ENCODE measurements at regions not wholly inside any gene's neighbourhood (a gene's known extent, or its start where the extent isn't known, plus 50 kb on each side); places are given as distances from the start of the nearest gene placed in this dataset.
A peak's percentile ranks its signal among the peaks of the same experiment; 100 is the strongest.
"Not testable (repeated sequence)": the region's sequence is repeated elsewhere in the genome, so short reads cannot be mapped to it uniquely, and the experiment has no call there.

DNA sequence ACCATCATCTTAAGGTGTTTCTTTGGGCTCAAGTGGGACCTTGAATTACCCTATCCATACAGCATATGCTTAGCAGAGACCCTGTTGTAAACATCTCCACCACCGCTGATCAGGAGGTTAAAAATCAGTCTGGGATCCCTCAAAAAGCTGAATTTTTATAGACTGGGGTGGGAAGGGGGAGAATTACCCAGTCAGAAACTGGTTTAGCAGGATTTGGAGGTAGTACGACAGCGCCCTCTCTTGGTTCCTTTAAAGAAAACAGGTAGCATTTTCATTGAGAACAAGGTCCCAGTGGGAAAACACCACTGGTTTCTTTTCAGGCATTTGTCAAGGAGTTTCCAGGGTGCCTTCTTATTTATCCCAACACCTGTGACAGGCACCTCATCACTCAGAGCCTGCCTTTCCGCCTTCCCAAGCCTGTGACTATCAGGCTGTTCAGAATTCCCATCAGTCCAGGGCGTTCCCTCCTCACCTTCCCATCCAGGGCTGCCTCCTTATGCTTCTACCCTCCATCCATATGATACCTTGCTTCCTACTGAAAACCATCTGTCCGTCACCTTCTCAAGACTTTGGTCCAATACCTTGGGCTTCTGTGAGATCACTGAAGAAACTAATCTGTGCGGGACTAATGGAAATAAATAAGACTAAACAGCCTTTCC lies 203.8 kb upstream of the RAI14 start:
- no peak for DNase-seq

DNA sequence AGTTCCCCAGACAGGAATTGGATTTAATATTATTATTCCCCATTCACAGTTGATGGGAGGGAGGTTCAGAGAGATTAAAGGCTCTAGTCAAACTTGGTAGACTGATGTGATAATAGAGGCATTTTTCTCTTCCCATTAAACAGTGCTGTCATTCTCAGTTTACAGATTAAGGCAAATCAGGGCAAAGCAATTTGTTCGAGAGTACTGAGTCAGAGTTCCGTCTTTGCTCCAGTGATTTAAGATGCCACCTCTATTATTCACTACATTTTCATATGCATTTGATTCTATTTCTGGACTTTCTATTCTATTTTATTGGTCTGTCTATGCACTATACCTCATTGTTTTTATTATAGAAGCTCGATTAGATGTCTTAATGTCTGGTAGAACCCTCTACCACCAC lies 201.0 kb upstream of the RAI14 start:
- DNase-seq = no peak

DNA sequence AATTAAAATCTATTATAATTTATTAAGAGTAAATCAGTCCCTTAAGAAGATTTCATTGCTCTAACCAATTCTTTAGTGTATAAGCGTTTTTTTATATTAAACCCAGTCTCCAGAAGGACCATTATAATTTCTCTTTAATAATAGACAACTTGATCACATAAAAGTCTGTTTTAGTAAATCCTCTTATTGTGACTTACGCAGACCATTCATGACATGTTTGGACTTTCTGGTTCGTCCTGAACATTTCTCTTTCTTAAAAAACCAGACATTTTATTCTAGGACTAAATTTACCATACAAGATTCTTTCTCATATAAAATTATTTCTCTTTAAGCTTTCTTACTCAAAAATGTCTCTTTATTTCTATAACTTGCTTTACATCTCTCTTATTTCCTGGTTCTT lies 196.2 kb upstream of the RAI14 start:
- DNase-seq = no peak

DNA sequence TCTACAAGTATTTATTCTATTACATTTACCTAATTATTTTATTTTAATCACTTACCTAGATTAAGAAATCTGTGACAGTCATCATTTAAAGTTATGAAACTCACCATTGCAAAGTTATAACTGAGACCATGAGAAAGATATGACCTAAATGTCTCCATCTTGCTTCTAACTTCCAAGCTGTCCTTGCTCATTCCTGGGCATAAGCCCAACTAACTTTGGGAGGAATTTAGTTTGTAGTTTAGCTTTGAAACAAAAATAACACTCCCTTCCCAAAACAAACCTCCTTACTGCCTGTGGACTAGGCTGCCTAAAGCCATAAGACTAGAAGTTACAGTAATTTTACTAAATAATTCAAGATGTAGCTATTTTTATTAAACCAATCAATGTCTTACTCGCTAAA lies 195.6 kb upstream of the RAI14 start:
- no peak for DNase-seq

DNA sequence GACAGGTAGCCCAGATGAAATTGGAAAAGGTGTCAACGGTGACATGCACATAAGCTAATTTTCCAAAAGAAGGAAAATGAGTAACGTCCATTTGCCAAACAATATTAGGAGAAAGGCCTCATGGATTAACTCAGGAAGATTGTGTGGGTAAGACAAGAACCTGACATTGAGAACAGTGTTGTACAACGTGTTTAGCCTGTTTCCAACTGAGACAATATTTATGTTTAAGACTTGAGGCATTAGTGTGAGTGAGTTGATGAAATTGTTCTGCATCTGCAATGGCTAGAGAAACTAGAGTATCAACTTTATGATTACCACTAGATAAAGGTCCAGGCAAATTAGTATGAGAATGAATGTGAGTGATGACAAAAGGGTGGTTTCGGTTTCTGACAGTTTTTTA lies 191.3 kb upstream of the RAI14 start:
- no peak for DNase-seq

DNA sequence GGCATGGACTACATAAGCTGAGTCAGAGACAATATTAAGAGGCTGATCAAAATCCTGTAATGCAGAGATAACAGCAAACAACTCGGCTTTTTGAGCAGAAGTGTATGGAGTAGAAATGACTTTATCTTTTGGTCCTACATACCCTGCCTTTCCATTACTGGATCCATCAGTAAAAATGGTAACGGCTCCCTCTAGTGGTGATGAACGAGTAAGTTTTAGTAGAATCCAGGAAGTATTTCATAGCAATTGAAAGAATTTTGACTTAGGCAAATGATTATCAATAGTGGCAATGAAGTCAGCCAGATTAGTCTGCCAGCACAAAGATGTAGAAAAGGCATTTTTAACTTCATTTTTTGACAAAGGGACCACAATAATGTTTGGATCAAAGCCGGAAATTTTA lies 190.8 kb upstream of the RAI14 start:
- peak; percentile 30 for DNase-seq

DNA sequence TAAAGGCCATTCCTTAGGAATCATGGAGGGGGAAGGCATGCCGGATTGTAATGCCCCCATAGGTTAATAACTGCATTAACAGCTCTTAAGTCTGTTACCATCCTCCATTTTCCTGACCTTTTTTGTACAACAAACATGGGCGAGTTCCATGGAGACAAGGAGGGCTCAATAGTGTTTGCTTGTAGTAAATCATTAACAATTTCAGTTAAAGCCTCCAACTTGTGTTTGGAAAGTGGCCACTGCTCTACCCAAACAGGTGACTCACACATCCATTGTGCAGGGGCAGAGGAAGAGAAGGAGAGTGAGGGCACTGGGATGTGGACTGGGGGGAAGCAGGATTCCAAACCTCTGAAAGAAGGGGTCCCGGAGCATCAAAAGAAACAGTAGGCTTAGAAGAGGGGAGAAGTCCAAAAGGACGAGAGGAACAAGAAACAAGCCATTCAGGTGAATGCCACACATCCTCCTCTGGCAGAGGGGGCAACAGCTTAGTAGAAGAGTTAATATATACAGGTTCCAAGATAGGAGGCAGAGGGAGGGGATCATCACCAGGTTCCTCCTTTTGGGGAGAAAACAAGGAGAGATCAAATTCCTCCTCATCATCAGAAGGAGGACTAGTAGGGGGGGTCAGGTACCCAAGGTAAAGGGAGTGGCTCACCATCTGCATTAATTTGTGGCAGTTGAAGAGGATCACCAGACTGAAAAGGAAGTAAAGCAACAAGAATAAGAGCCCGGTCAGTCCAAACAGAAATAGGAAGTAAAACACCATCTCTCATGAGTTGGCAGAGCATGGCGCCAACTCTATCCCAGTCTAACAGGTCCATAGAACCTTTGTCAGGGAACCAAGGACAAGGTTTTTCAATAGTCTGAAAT lies 189.4 kb upstream of the RAI14 start:
- DNase-seq = not testable (repeated sequence)

DNA sequence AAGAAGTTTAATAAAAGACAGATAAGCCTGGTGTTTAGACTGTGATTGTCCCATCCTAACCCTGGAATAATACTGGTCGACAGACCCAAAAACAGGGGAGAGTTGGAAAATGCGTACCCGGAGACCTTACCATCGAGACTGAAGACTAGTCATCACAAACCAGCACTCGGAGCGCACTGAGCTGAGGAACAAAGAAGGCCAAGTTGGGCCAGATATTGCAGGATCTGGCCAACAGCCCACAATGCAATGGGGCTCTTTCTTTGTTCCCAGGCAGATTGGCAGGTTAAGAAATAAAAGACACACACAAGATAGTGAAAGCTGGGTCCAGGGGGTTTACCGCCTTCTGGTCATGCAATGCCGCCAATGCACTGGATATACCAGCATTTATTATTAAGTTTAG lies 188.7 kb upstream of the RAI14 start:
- DNase-seq = no peak

DNA sequence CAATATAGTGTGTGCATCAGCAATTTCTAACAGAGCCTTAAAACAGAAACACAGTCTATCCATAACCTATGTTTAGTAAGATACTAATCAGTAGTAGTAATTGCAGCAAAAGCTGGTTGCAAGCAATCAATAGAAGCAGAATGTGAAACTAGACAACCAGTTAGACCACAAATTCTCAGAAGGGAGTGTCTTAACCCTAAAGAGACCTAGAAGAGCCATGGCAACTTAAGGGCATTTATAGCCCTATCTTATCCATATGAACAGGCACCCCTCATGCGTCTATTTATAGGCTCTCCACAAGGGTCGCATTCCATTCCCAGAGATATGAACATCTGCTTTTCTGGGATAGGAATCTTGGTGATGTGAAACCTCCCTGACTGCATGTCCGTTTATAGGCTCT lies 188.1 kb upstream of the RAI14 start:
- DNase-seq = not testable (repeated sequence)

DNA sequence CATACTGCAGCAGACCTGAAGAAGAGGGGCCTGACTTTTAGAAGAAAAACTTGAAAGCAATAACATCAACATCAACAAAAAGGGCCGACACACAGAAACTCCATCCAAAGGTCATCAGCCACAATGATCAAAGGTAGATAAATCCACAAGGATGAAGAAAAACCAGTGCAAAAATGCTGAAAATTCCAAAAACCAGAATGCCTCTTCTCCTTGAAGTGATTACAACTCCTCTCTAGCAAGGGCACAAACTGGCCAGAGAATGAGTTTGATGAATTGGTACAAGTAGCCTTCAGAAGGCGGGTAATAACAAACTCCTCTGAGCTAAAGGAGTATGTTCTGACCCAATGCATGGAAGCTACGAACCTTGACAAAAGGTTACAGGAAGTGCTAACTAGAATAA lies 186.2 kb upstream of the RAI14 start:
- no peak for DNase-seq

DNA sequence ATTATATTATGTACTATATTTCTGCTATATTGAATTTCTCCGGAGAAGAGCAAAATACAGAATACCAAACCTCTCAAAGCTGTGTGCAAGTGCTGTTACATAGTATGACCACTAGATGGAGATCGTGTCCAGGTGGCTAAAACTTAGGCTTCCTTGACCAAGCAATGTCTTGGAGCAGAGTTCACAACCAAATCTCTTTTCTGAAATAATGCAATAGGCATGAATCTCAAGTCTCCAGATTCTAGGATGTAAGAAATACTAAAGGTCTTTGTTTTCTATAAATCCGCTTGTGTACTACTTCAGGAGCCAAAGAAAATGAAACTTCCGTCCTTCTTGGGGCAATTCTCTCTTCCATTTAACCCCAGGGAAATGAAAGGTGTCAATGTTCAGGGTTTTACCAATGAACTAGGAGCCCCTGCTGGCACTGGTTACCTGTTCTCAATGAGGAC lies 181.5 kb upstream of the RAI14 start:
- peak; percentile 12 for DNase-seq

DNA sequence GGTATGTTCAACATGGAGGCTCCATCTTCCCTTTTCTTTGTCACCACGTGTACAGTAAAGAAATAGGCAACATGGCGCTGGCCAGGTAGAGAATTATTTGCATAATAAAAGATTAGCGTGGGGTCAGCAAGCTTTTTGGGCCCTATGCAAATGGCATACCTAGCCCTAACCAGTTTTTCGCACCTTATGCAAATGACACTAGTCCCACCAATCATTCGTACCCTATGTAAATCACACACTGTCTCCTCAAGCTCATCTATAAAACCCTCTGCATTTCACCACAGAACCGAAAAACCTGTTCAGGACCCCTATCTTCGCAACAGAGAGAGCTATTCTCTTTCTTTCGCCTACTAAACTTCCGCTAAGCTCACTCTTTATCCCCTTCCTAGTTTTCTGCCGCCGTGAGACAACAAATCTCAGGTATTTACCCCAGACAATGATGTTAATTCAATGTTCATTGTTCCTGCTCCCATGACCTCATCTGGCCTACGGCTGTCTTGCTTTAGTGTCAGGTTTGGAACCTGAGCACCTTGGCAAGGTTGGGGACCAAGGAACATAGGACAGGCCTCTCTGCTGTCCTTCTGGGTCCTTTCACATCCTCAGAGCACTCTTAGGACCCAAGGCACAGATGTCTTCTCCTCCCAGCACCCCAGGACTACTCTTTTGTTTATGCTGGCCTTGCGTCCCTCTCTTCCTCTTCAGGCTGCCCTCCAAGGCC lies 180.7 kb upstream of the RAI14 start:
- DNase-seq = no peak

DNA sequence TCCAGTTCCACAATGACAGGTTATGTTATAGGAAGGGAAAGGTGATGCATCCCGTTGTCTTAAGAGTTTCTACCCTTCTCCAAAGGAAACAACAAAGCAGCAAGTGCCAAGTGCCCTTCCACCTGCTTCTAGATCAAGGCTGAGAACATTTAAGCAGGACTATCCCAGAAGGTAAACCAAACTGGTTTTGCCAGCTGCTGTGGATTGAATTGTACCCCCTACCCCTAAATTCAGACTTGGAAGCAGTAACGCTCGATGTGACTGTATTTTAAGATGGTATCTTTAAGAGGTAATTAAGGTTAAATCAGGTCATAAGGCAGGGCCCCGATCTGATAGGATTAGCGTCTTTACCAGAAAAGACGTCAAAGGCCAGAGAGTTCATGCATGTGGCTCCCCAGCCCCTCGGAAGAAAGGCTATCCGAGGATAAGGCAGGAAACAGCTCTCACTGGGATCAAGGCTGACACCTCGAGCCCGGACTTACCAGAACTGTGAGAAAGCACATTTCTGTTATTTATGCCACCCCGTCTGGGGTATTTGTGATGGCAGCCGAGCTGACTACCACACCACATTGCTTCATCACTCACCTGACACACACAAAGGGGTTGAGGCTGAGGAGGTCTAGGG lies 179.1 kb upstream of the RAI14 start:
- DNase-seq = no peak

DNA sequence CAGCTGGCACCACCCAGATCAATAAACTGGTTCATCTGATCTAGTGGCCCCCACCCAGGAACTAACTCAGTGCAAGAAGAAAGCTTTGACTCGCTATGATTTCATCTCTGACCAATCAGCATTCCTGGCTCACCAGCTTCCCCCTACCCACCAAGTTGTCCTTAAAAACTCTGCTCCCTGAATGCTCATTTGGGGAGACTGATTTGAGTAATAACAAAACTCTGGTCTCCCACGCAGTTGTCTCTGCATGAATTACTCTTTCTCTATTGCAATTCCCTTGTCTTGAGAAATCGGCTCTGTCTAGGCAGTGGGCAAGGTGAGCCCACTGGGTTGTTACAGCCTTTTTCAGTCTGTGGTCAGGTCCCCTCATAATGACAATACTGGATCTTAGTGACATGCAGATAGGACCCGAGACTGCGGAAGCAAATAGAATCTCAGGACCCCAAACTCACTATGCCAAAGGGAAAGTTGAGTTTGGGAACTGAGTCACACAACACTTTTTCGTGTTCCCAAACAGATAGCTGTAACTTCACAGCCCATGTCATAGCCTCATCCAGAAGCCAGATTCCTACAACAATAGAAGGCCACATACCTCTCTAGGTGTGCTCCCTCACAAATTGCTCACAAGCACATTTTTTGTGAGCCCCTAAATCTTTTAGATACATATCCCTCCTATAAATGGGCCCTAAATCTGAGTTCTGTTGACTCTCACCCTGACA lies 175.2 kb upstream of the RAI14 start:
- DNase-seq = no peak

DNA sequence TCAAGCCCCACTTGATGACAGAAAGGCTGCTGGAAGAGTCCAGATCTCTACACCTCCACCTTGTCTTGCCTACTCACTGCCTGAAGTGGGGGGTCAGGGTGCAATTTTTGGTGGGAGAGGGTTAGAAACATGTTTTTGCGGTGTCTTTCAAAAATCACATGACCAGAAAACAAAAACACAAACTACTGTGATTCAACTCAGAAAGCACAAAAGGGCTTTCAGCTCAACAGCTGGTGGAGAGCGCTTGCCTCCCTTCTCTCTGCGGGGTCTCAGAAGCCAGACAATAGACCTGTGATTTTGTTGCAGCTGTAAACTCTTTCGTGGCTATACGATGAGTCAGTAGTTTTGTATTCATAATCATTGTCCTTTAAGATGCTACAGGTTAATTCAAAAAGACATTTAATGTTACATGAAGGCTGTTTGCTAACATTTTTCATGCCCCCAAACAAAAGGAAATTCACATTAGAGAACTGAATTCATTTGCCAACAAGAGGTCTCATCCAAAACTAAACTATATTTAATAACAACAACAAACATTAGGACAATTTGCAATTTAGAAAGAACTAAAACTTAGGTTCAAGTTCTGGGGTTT lies 172.6 kb upstream of the RAI14 start:
- DNase-seq = peak; percentile 35

DNA sequence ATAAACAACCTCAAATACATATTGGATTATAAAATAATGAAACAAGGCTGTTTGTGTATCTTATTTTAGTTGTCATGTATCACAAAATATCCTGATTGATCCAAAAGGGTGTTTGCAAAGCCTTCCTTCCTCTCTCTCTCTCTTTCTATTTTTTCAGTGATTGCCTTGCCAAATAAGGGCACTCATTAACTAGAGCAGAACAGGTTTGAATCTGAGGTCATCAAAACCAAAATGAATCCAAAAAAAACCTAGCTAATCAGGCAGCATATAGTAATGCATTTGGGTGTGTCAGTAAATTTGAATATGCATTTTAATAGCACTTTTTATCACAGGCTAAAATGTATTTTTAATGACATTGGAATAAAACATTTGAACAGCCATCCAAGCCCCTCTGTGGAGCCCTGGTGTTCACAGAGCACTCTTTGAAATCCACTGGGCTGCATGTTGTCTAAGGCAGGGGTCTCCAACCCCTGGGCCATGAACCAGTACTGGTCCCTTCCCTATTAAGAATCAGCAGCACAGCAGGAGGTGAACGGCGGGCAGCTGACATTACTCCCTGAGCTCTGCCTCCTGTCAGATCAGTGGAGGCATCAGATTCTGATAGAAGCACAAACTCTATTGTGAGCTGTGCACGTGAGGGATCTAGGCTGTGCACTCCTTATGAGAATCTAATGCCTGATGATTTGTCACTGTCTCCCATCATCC lies 171.8 kb upstream of the RAI14 start:
- no peak for DNase-seq

DNA sequence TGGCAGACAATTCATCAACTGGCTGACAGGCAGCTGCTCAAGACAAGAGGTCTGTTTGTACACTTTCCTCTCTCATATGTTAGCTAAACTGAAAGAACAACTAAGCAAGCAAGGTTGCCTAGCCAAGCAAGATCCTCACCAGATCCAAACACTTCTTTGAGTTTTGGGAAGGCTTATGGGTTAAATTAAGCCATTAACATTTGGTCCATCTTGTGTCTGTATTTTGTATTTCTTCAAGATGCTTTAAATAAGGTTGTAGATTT lies 170.4 kb upstream of the RAI14 start:
- no peak for DNase-seq

DNA sequence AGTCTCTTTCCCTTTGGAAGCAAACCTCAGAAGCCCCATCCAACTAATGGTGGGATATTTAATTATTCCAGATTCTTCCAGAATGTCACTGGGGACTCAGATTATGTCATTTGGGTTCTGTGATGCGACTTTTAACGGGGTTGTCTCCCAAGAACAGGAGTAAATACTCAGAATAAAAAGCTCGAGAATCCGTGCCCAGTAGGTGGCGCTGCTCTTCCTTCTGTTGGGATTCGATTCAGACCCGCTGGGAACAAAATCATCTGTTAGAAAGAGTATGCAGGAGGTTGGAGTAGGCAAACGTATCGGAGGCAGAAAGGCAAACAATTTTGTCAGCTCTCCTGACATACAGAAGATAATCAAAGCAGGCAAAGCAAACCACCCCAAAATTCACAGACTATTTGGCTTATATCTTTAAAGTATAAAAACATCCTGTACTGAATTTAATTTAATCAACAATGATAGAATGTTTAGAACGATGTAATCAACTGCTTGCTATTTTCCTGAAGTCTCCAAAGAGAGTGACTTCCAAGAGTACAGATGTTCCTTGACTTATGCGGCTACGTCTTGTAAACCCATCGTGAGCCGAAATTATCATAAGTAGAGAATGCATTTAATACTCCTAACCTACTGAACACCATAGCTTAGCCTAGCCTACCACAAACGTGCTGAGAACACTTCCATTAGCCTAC lies 169.8 kb upstream of the RAI14 start:
- DNase-seq = peak; percentile 83

DNA sequence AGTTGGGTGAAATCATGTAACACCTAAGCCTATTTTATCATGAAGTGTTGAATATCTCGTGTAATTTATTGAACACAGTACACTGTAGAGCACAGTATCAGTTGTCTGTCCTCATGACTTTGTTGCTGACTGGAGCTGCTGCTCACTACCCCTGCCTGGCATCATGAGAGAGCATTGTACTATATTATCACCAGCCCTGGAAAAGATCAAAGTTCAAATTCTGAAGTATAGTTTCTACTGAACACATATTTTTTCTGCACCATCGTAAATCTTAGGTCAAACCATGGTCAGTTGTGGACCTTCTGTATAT lies 169.3 kb upstream of the RAI14 start:
- no peak for DNase-seq

DNA sequence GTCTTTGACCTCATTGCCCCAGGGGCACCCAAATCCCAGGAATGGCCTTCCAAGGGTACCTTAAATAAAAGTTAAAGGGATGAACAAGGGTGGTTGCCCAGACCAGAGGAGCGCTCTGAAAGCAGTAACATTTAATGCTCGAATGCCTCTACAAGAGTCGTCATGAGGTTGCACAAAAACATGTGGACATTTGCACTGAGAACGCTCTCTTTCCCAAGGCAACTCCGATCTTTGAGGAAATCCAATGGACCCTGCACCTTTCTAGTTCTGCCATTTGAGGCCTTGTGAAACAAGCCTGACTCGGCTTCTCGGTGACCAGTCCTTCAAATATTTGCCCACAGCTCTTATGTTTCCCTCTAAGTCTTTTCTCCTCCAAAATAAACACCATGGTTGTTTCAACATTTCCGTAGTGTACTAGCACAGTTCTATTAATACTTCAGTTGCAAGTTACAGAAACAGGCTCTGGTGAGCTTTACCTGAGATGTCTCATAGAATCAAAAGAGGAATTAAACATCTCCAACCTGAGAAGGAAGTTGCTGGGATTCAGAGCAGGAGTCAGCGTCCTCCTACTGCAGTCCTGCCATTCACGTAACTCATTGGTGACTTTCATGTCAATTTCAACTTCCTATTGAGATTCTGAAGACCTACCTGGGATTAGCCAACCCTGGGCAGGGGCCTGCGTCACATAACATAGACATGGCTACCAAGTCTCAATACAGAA lies 168.8 kb upstream of the RAI14 start:
- DNase-seq = no peak

DNA sequence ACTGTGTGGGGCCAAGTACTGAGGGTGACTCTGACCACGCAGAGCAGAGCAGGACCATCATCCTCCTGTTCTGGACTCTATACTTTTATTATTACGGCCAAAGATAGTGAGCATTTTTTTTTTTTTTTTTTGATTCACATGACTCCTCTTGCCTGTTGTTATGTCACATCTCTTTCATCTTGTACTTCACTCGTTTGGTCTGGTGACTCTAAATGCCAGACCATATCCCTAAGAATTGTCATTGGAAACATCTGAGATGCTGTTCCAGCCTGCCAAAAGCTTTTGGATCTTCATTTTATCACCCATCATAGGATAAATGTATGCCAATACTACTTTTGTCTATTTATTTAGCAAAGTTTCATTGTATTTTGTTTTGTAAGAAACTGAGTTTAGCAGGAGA lies 168.2 kb upstream of the RAI14 start:
- no peak for DNase-seq

Data from NCI-H2107 (cell line).